GM18873 (cell line): ENCODE measurements at regions not wholly inside any gene's neighbourhood (a gene's known extent, or its start where the extent isn't known, plus 50 kb on each side); places are given as distances from the start of the nearest gene placed in this dataset.

Experiments used
- ATAC-seq: cut with Tn5 transposase; IDR thresholded peaks from one replicate; pipeline ENCODE4 v1.9.1; 2021; ENCODE audit warnings: mild to moderate bottlenecking, moderate library complexity, moderate number of reproducible peaks; ENCODE audit not compliant: unreplicated experiment, low FRiP score

- ATAC-seq = no peak
These were observed 52.8 kb upstream of the SV2C start for GRCh38 chr5:76030343-76030742.

GRCh38 chr5:76029739-76030138 is 53.4 kb upstream of the SV2C start:
- ATAC-seq = no peak

GRCh38 chr5:76025790-76026189 is 57.4 kb upstream of the SV2C start:
- ATAC-seq = no peak

- ATAC-seq = no peak
These were observed 58.1 kb upstream of the SV2C start for GRCh38 chr5:76025069-76025468.

GRCh38 chr5:76022611-76023010 is 60.6 kb upstream of the SV2C start:
- ATAC-seq = no peak

GRCh38 chr5:76021936-76022584 is 61.1 kb upstream of the SV2C start:
- no peak for ATAC-seq

GRCh38 chr5:76016258-76016657 is 66.9 kb upstream of the SV2C start:
- no peak for ATAC-seq

GRCh38 chr5:76014005-76014404 is 69.2 kb upstream of the SV2C start:
- ATAC-seq = no peak

GRCh38 chr5:76007904-76008303 is 75.3 kb upstream of the SV2C start:
- ATAC-seq = no peak

- ATAC-seq = no peak
These were observed 82.6 kb upstream of the SV2C start for GRCh38 chr5:76000582-76000981.

- no peak for ATAC-seq
These were observed 89.3 kb upstream of the SV2C start for GRCh38 chr5:75993643-75994520.

GRCh38 chr5:75993183-75993582 is 90.0 kb upstream of the SV2C start:
- no peak for ATAC-seq

GRCh38 chr5:75992753-75993152 is 90.4 kb upstream of the SV2C start:
- ATAC-seq = no peak

GRCh38 chr5:75985077-75985476 is 98.1 kb upstream of the SV2C start:
- no peak for ATAC-seq

- no peak for ATAC-seq
These were observed 107.7 kb upstream of the SV2C start for GRCh38 chr5:75975496-75975895.

- ATAC-seq = no peak
These were observed 117.9 kb upstream of the SV2C start for GRCh38 chr5:75965292-75965691.

GRCh38 chr5:75964008-75964407 is 119.2 kb upstream of the SV2C start:
- ATAC-seq = no peak

GRCh38 chr5:75963554-75963953 is 119.6 kb upstream of the SV2C start:
- no peak for ATAC-seq

- ATAC-seq = no peak
These were observed 121.4 kb upstream of the SV2C start for GRCh38 chr5:75961818-75962217.

- ATAC-seq = no peak
These were observed 123.1 kb upstream of the SV2C start for GRCh38 chr5:75960129-75960528.

- ATAC-seq = no peak
These were observed 130.2 kb upstream of the SV2C start for GRCh38 chr5:75952963-75953362.

- no peak for ATAC-seq
These were observed 130.9 kb upstream of the SV2C start for GRCh38 chr5:75952291-75952690.
